ENCODE measurements at regions not wholly inside any gene's neighbourhood (a gene's known extent, or its start where the extent isn't known, plus 50 kb on each side); places are given as distances from the start of the nearest gene placed in this dataset.

GRCh38 chr2:175233135-175233719, 51.7 kb upstream of the ATP5MC3 start:
- no peak for DNase-seq
